Kidney (tissue), 13 donors: ENCODE measurements at regions not wholly inside any gene's neighbourhood (a gene's known extent, or its start where the extent isn't known, plus 50 kb on each side); places are given as distances from the start of the nearest gene placed in this dataset.

Experiments used
- DNase-seq, 5 donors: peaks; one replicate each; pipeline ENCODE4 v3.0.0-alpha.2; 2013 to 2020
- FAIRE-seq: peaks from 2 replicates; lab custom pipeline; 2012; peaks lifted over from hg19 to GRCh38; lab: Jason Lieb, UNC
- H3K27ac ChIP-seq, 2 donors: one replicate each; pipeline ENCODE4 v1.7.0; 2013; ENCODE audit warnings: low read depth in 2 of 2, low read length in 2 of 2, inconsistent platforms in 1 of 2
- H3K27me3 ChIP-seq: one replicate; pipeline ENCODE4 v1.7.1; 2013; ENCODE audit warnings: low read length, inconsistent platforms; ENCODE audit not compliant: control insufficient read depth, insufficient read depth
- H3K36me3 ChIP-seq, 3 donors: one replicate each; pipeline versions ENCODE4 v1.7.0 to v1.7.1; 2013; ENCODE audit warnings: low read length in 3 of 3, control low read depth in 1 of 3, inconsistent platforms in 1 of 3; ENCODE audit not compliant: insufficient read depth in 3 of 3, control insufficient read depth in 2 of 3
- H3K4me1 ChIP-seq, 3 donors: one replicate each; pipeline versions ENCODE4 v1.7.0 to v1.7.1; 2013; ENCODE audit warnings: low read length in 3 of 3, inconsistent platforms in 1 of 3, low read depth in 1 of 3; ENCODE audit not compliant: control insufficient read depth in 2 of 3, insufficient read depth in 2 of 3
- H3K4me3 ChIP-seq, 3 donors: one replicate each; pipeline versions ENCODE4 v1.7.0 to v1.8.1; 2013; ENCODE audit warnings: low read length in 3 of 3, control low read depth in 1 of 3, inconsistent platforms in 1 of 3
- H3K9ac ChIP-seq, 3 donors: one replicate each; pipeline versions ENCODE4 v1.7.0 to v1.7.1; 2013; ENCODE audit warnings: low read length in 3 of 3, control low read depth in 1 of 3, inconsistent platforms in 1 of 3
- H3K9me3 ChIP-seq, 3 donors: one replicate each; pipeline versions ENCODE4 v1.7.0 to v1.7.1; 2013; ENCODE audit warnings: low read length in 3 of 3, control low read depth in 1 of 3, inconsistent platforms in 1 of 3; ENCODE audit not compliant: control insufficient read depth in 2 of 3, insufficient read depth in 1 of 3
- intact Hi-C: fragments of 100-400 bp; cut with DNase I; formaldehyde crosslinking; loops from one replicate; pipeline ENCODE4 v1.11.1; 2022
- TF ChIP-seq, protein P1 (sequence below): IDR thresholded peaks from 3 replicates; pipeline ENCODE4 v1.5.1; 2012; ENCODE audit warnings: mild to moderate bottlenecking, moderate library complexity, borderline replicate concordance; ENCODE audit not compliant: insufficient read depth; ENCODE audit errors: extremely low read depth
- donor health status: control.
- donor health status: control.
- donor health status: control.
- donor health status: control.
- donor health status: control.
- donor health status: DM: yes; HTN: yes; CAD: no.
- donor health status: Normal renal cell carcinoma (clear cell type).

DNA sequence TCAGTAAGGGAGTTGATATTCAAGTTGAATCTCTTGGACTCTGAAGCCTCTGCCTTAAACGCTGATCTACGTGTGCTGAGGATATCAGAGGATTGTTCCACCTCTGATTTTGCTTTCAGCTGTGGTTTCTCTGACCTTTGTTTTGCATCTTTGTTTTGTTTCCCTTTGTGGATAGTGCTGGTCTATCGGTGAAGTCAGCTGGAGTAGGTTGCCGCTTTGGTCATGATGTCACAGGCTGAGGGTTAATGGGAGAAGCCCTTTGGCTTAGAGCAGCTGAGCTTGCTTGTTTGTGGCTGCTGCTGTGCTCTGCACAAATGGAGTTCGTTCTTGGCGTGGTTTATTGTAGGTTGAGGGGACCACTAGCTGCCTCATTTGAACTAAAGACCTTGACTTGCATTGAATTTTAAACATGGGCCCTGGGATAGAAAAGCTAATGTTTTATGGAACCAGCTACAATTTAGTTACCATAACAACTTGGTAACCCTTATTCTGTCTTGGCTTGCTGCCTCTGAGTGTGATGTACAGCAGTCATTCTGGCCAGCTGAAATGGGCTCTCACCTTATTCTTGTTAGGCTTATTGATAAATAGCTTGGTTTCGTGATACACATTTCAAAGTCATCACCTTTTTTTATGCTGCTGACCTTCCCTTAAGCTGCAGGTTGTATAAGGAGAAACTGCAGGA is 284.5 kb upstream of the E2F7 start:
- no peaks in the 10 kb centered on the region for H3K36me3 ChIP-seq
- no peak for DNase-seq
- H3K27me3 ChIP-seq = no peaks in the 10 kb centered on the region
- H3K27ac ChIP-seq = no peak overlapping the region
- FAIRE-seq = no peak
- H3K9ac ChIP-seq = no peak overlapping the region
- intact Hi-C loops = no loop called here
- no peaks in the 10 kb centered on the region for H3K9me3 ChIP-seq
- H3K4me1 ChIP-seq = no peaks in the 10 kb centered on the region
- H3K4me3 ChIP-seq = no peak overlapping the region
- TF ChIP-seq, protein P1, sequence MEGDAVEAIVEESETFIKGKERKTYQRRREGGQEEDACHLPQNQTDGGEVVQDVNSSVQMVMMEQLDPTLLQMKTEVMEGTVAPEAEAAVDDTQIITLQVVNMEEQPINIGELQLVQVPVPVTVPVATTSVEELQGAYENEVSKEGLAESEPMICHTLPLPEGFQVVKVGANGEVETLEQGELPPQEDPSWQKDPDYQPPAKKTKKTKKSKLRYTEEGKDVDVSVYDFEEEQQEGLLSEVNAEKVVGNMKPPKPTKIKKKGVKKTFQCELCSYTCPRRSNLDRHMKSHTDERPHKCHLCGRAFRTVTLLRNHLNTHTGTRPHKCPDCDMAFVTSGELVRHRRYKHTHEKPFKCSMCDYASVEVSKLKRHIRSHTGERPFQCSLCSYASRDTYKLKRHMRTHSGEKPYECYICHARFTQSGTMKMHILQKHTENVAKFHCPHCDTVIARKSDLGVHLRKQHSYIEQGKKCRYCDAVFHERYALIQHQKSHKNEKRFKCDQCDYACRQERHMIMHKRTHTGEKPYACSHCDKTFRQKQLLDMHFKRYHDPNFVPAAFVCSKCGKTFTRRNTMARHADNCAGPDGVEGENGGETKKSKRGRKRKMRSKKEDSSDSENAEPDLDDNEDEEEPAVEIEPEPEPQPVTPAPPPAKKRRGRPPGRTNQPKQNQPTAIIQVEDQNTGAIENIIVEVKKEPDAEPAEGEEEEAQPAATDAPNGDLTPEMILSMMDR = no peak

- no peak for FAIRE-seq
- H3K9me3 ChIP-seq = no peaks in the 10 kb centered on the region
- H3K4me3 ChIP-seq = no peak overlapping the region
- H3K4me1 ChIP-seq = no peaks in the 10 kb centered on the region
- TF ChIP-seq, protein P1 = no peak
- no peaks in the 10 kb centered on the region for H3K36me3 ChIP-seq
- DNase-seq = no peak
- no peak overlapping the region for H3K27ac ChIP-seq
- no peak overlapping the region for H3K9ac ChIP-seq
- H3K27me3 ChIP-seq = no peaks in the 10 kb centered on the region
- intact Hi-C loops = no loop called here
Measured at GRCh38 chr12:77347017-77347416, 281.6 kb upstream of the E2F7 start.

DNA sequence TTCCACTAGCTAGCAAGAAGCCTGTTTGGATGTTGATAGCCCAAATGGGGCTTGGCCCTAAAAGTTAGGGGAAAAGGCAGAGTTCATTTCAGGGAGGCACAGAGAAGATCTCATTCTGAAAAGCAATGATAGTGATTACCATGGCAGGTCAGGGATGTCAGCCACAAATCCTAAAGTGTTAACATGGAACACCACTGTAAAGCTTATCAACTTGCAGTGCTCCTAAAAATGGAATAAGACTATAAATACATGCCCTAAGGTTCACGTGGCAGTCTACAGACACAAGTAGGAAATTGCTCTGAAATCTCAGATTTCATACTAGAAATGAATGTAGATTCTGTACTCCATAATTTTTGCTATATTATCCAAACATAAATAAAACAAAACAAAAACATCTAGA is 280.0 kb upstream of the E2F7 start:
- no peak overlapping the region for H3K4me3 ChIP-seq
- FAIRE-seq = no peak
- H3K27me3 ChIP-seq = no peaks in the 10 kb centered on the region
- no peaks in the 10 kb centered on the region for H3K4me1 ChIP-seq
- TF ChIP-seq, protein P1 = no peak
- no peak overlapping the region for H3K27ac ChIP-seq
- no peak for DNase-seq
- intact Hi-C loops = no loop called here
- no peaks in the 10 kb centered on the region for H3K9me3 ChIP-seq
- no peak overlapping the region for H3K9ac ChIP-seq
- H3K36me3 ChIP-seq = no peaks in the 10 kb centered on the region

- Histone ChIP-seq H3K9me3 (no peaks in the 10 kb centered on the region), H3K9ac (no peak overlapping the region), H3K4me1 (no peaks in the 10 kb centered on the region), H3K27me3 (no peaks in the 10 kb centered on the region), H3K4me3 (no peak overlapping the region), H3K27ac (no peak overlapping the region), H3K36me3 (no peaks in the 10 kb centered on the region)
- TF ChIP-seq, protein P1 = no peak
- DNase-seq (no peak), FAIRE-seq (no peak)
- intact Hi-C loops = no loop called here
Measured at GRCh38 chr12:77344651-77345050, 279.3 kb upstream of the E2F7 start.
